MCF 10A (cell line): ENCODE measurements at regions not wholly inside any gene's neighbourhood (a gene's known extent, or its start where the extent isn't known, plus 50 kb on each side); places are given as distances from the start of the nearest gene placed in this dataset.

Experiments
- BruUV-seq: library from RNA; stranded (reverse); fragments of 400-500 nt; replicated peaks from 2 replicates; lab custom pipeline; 2021; lab: Mats Ljungman, UMichigan
- CTCF ChIA-PET: fragments of 300-600 bp; sonication (Branson Sonifier 250); formaldehyde crosslinking; extraction: SDS; loops from one replicate; lab custom pipeline; 2021; ENCODE audit warnings: antibody characterized with exemption, inconsistent platforms; lab: Yijun Ruan, JAX
- POLR2A ChIA-PET: fragments of 300-600, 350-650 bp; sonication (Branson Sonifier 250); formaldehyde crosslinking; extraction: SDS; loops from one replicate; lab custom pipeline; 2020; ENCODE audit warnings: antibody characterized with exemption, inconsistent platforms; lab: Yijun Ruan, JAX
- DNase-seq: peaks from one replicate; pipeline ENCODE4 v3.0.0-alpha.2; 2018; ENCODE audit not compliant: unreplicated experiment
- H3K27ac Mint-ChIP-seq: one replicate; pipeline ENCODE4 v1.8.0; 2022; ENCODE audit warnings: mild to moderate bottlenecking, low read depth, mixed read lengths; ENCODE audit not compliant: unreplicated experiment
- H3K27me3 Mint-ChIP-seq: one replicate; pipeline ENCODE4 v1.8.0; 2022; ENCODE audit warnings: mixed read lengths; ENCODE audit not compliant: insufficient read depth, unreplicated experiment
- H3K36me3 Mint-ChIP-seq: one replicate; pipeline ENCODE4 v1.8.0; 2022; ENCODE audit warnings: mild to moderate bottlenecking, moderate library complexity, mixed read lengths; ENCODE audit not compliant: insufficient read depth, unreplicated experiment
- H3K4me1 Mint-ChIP-seq: one replicate; pipeline ENCODE4 v1.8.0; 2022; ENCODE audit warnings: mixed read lengths; ENCODE audit not compliant: insufficient read depth, unreplicated experiment
- H3K4me3 Mint-ChIP-seq: one replicate; pipeline ENCODE4 v1.8.0; 2022; ENCODE audit warnings: mild to moderate bottlenecking, moderate library complexity, mixed read lengths; ENCODE audit not compliant: unreplicated experiment
- H3K9me3 Mint-ChIP-seq: one replicate; pipeline ENCODE4 v1.8.0; 2022; ENCODE audit warnings: mixed read lengths; ENCODE audit not compliant: unreplicated experiment
- CTCF ChIP-seq: fragments of 200-600 bp; IDR thresholded peaks from one replicate; pipeline ENCODE4 v1.8.0; 2022; ENCODE audit warnings: antibody characterized with exemption, mild to moderate bottlenecking; ENCODE audit not compliant: unreplicated experiment
- intact Hi-C: fragments of 100-400 bp; cut with micrococcal nuclease; formaldehyde crosslinking; loops from 2 replicates; pipeline ENCODE4 v1.14.1; 2022

- Mint-ChIP-seq H3K27me3 (peaks cover 52% of the 10 kb centered on the region), H3K4me3 (no peak overlapping the region), H3K4me1 (no peaks in the 10 kb centered on the region), H3K27ac (no peak overlapping the region), H3K36me3 (peaks cover 5% of the 10 kb centered on the region), H3K9me3 (peaks cover 20% of the 10 kb centered on the region)
- no peak for TF ChIP-seq CTCF
- CTCF ChIA-PET, result interaction anchor here (2.1 kb wide), 1 partner anchor 8 kb away, joined by 6 read pairs; no protein-coding TSS in a partner anchor
- POLR2A ChIA-PET, result no interaction called here
- intact Hi-C loops, result no loop called here
- BruUV-seq, result no TSS peak
- DNase-seq, result no peak
Observed at GRCh38 chr16:86024210-86024609, 125.2 kb downstream of the IRF8 start.

- Mint-ChIP-seq H3K36me3 (peaks cover 5% of the 10 kb centered on the region), H3K27me3 (peaks cover 56% of the 10 kb centered on the region), H3K4me3 (no peak overlapping the region), H3K27ac (no peak overlapping the region), H3K9me3 (peaks cover 20% of the 10 kb centered on the region), H3K4me1 (no peaks in the 10 kb centered on the region)
- BruUV-seq, result no TSS peak
- no peak for TF ChIP-seq CTCF
- CTCF ChIA-PET, result interaction anchor here (0.6 to 2.1 kb wide), 5 partner anchors 10 to 609 kb away, joined by 3 to 10 read pairs (median 4); no protein-coding TSS in a partner anchor
- POLR2A ChIA-PET, result interaction anchor here (1.3 kb wide), 1 partner anchor 191 kb away, joined by 3 read pairs; no protein-coding TSS in a partner anchor
- no peak for DNase-seq
- intact Hi-C loops, result no loop called here
Observed at GRCh38 chr16:86025706-86026105, 126.7 kb downstream of the IRF8 start.

- peaks cover 20% of the 10 kb centered on the region for H3K9me3 Mint-ChIP-seq
- no peak for DNase-seq
- ChIA-PET POLR2A (no interaction called here), CTCF (interaction anchor here (0.5 to 2.1 kb wide), 4 partner anchors 10 to 230 kb away, joined by 3 to 10 read pairs (median 4); no protein-coding TSS in a partner anchor)
- intact Hi-C loops, result no loop called here
- H3K27ac Mint-ChIP-seq, result no peak overlapping the region
- H3K4me3 Mint-ChIP-seq, result no peak overlapping the region
- H3K4me1 Mint-ChIP-seq, result no peaks in the 10 kb centered on the region
- no TSS peak for BruUV-seq
- peaks cover 5% of the 10 kb centered on the region for H3K36me3 Mint-ChIP-seq
- peaks cover 62% of the 10 kb centered on the region for H3K27me3 Mint-ChIP-seq
- TF ChIP-seq CTCF, result no peak
Observed at GRCh38 chr16:86026171-86026910, 127.4 kb downstream of the IRF8 start.

GRCh38 chr16:86026916-86027315 lies 128.0 kb downstream of the IRF8 start:
- ChIA-PET CTCF (interaction anchor here (0.7 to 1.2 kb wide), 2 partner anchors 206 to 230 kb away, joined by 3 to 10 read pairs; no protein-coding TSS in a partner anchor), POLR2A (no interaction called here)
- intact Hi-C loops, result no loop called here
- Mint-ChIP-seq H3K9me3 (peaks cover 20% of the 10 kb centered on the region), H3K4me3 (no peak overlapping the region), H3K27me3 (peaks cover 68% of the 10 kb centered on the region), H3K4me1 (no peaks in the 10 kb centered on the region), H3K36me3 (peaks cover 5% of the 10 kb centered on the region), H3K27ac (no peak overlapping the region)
- TF ChIP-seq CTCF, result no peak
- BruUV-seq, result no TSS peak
- no peak for DNase-seq
